NCI-H2107 (cell line): ENCODE measurements at regions not wholly inside any gene's neighbourhood (a gene's known extent, or its start where the extent isn't known, plus 50 kb on each side); places are given as distances from the start of the nearest gene placed in this dataset.
"Not testable (repeated sequence)": the region's sequence is repeated elsewhere in the genome, so short reads cannot be mapped to it uniquely, and the experiment has no call there.

Experiments
- DNase-seq: peaks from one replicate; lab custom pipeline; 2025; lab: John Stamatoyannopoulos, UW

- no peak for DNase-seq
Measured at GRCh38 chr7:20839196-20839735, 52.6 kb upstream of the SP8 start.

- no peak for DNase-seq
Measured at GRCh38 chr7:20839987-20840386, 53.3 kb upstream of the SP8 start.

GRCh38 chr7:20846791-20847190 lies 60.1 kb upstream of the SP8 start:
- no peak for DNase-seq

- no peak for DNase-seq
Measured at GRCh38 chr7:20858951-20859350, 72.3 kb upstream of the SP8 start.

- DNase-seq, result no peak
Measured at GRCh38 chr7:20861468-20861867, 74.8 kb upstream of the SP8 start.

GRCh38 chr7:20862554-20862953 lies 75.9 kb upstream of the SP8 start:
- DNase-seq, result no peak

GRCh38 chr7:20864221-20864620 lies 77.5 kb upstream of the SP8 start:
- DNase-seq, result no peak

- no peak for DNase-seq
Measured at GRCh38 chr7:20865684-20866083, 79.0 kb upstream of the SP8 start.

- no peak for DNase-seq
Measured at GRCh38 chr7:20870977-20871376, 84.3 kb upstream of the SP8 start.

- DNase-seq, result no peak
Measured at GRCh38 chr7:20892776-20893175, 106.1 kb upstream of the SP8 start.

- DNase-seq, result no peak
Measured at GRCh38 chr7:20894806-20895205, 108.1 kb upstream of the SP8 start.

- no peak for DNase-seq
Measured at GRCh38 chr7:20895563-20895962, 108.9 kb upstream of the SP8 start.

- no peak for DNase-seq
Measured at GRCh38 chr7:20896996-20897395, 110.3 kb upstream of the SP8 start.

- DNase-seq, result no peak
Measured at GRCh38 chr7:20906801-20907453, 120.2 kb upstream of the SP8 start.

GRCh38 chr7:20911081-20911480 lies 124.4 kb upstream of the SP8 start:
- no peak for DNase-seq

- no peak for DNase-seq
Measured at GRCh38 chr7:20913853-20914252, 127.2 kb upstream of the SP8 start.

- DNase-seq, result no peak
Measured at GRCh38 chr7:20916311-20916710, 129.6 kb upstream of the SP8 start.

- DNase-seq, result no peak
Measured at GRCh38 chr7:20917603-20918002, 130.9 kb upstream of the SP8 start.

GRCh38 chr7:20918156-20918555 lies 131.5 kb upstream of the SP8 start:
- no peak for DNase-seq

- DNase-seq, result not testable (repeated sequence)
Measured at GRCh38 chr7:20927178-20927577, 140.5 kb upstream of the SP8 start.

GRCh38 chr7:20927976-20928375 lies 141.3 kb upstream of the SP8 start:
- no peak for DNase-seq

- DNase-seq, result no peak
Measured at GRCh38 chr7:20929199-20929598, 142.5 kb upstream of the SP8 start.

- DNase-seq, result no peak
Measured at GRCh38 chr7:20931739-20932138, 145.1 kb upstream of the SP8 start.

GRCh38 chr7:20932785-20933527 lies 146.3 kb upstream of the SP8 start:
- no peak for DNase-seq
